Breast epithelium (tissue), 3 donors: ENCODE measurements at regions not wholly inside any gene's neighbourhood (a gene's known extent, or its start where the extent isn't known, plus 50 kb on each side); places are given as distances from the start of the nearest gene placed in this dataset.

Source experiments
- CTCF ChIP-seq, 3 donors: fragments of 450-650 bp; IDR thresholded peaks; one replicate each; pipeline ENCODE4 v1.5.1; 2016 to 2017; ENCODE audit warnings: antibody characterized with exemption in 3 of 3, mild to moderate bottlenecking in 3 of 3, moderate library complexity in 3 of 3
- POLR2AphosphoS5 ChIP-seq, 3 donors: sonication (generic); formaldehyde crosslinking; IDR thresholded peaks; one replicate each; pipeline ENCODE4 v1.6.1; 2017; ENCODE audit warnings: antibody characterized with exemption in 3 of 3

- TF ChIP-seq CTCF (IDR thresholded peaks at IDR 0.05) (no peak), POLR2AphosphoS5 (IDR thresholded peaks at IDR 0.05) (no peak)
These were observed 101.6 kb upstream of the RTL6 start for GRCh38 chr22:44599500-44600140.
